OCI-LY1 (cell line): ENCODE measurements at regions not wholly inside any gene's neighbourhood (a gene's known extent, or its start where the extent isn't known, plus 50 kb on each side); places are given as distances from the start of the nearest gene placed in this dataset.

Experiments used
- H2AFZ ChIP-seq: fragments of 200-600 bp; sonication (generic), shearing (Covaris generic); 2 replicates; pipeline ENCODE4 v1.6.0; 2014; ENCODE audit warnings: antibody characterized with exemption, mild to moderate bottlenecking, low read length
- H3F3A ChIP-seq: fragments of 200-600 bp; sonication (generic), shearing (Covaris generic); 2 replicates; pipeline ENCODE4 v1.6.0; 2014; ENCODE audit warnings: mild to moderate bottlenecking, antibody characterized with exemption, low read length, moderate library complexity; ENCODE audit not compliant: insufficient read depth
- H3K27ac ChIP-seq: fragments of 200-600 bp; sonication (generic); 2 replicates; pipeline ENCODE4 v1.5.1; 2014; ENCODE audit warnings: low read length, mixed run types, mild to moderate bottlenecking, low read depth; ENCODE audit not compliant: poor library complexity, severe bottlenecking
- H3K27me3 ChIP-seq: fragments of 200-600 bp; sonication (generic); 2 replicates; pipeline ENCODE4 v1.6.0; 2014; ENCODE audit warnings: antibody characterized with exemption, mild to moderate bottlenecking, low read length, moderate library complexity; ENCODE audit not compliant: insufficient read depth
- H3K36me3 ChIP-seq: fragments of 200-600 bp; sonication (generic); 2 replicates; pipeline ENCODE4 v1.6.1; 2014; ENCODE audit warnings: mild to moderate bottlenecking, antibody characterized with exemption, low read length, moderate library complexity, mixed read lengths; ENCODE audit not compliant: insufficient read depth
- H3K4me1 ChIP-seq: fragments of 200-600 bp; sonication (generic); 2 replicates; pipeline ENCODE4 v1.5.1; 2014; ENCODE audit warnings: mild to moderate bottlenecking, low read length, moderate library complexity; ENCODE audit not compliant: insufficient read depth, severe bottlenecking
- H3K4me2 ChIP-seq: fragments of 200-600 bp; sonication (generic), shearing (Covaris generic); 2 replicates; pipeline ENCODE4 v1.6.1; 2014; ENCODE audit warnings: low read length
- H3K4me3 ChIP-seq: fragments of 200-600 bp; sonication (generic); 2 replicates; pipeline ENCODE4 v1.5.1; 2014; ENCODE audit warnings: low read length, low read depth, mild to moderate bottlenecking, mixed read lengths; ENCODE audit not compliant: poor library complexity, severe bottlenecking
- H3K79me2 ChIP-seq: fragments of 200-600 bp; shearing (Covaris generic); 2 replicates; pipeline ENCODE4 v1.6.1; 2016; ENCODE audit warnings: mixed run types, low read length, mixed read lengths; ENCODE audit not compliant: insufficient read depth
- H3K9ac ChIP-seq: fragments of 200-600 bp; sonication (generic), shearing (Covaris generic); 2 replicates; pipeline ENCODE4 v1.6.1; 2014; ENCODE audit warnings: mild to moderate bottlenecking, low read length, mixed read lengths
- H3K9me2 ChIP-seq: fragments of 200-600 bp; sonication (generic), shearing (Covaris generic); 2 replicates; pipeline ENCODE4 v1.6.1; 2014; ENCODE audit warnings: low read depth, mild to moderate bottlenecking, low read length, mixed read lengths
- H3K9me3 ChIP-seq: fragments of 200-600 bp; shearing (Covaris generic); 2 replicates; pipeline ENCODE4 v1.6.1; 2014; ENCODE audit warnings: low read length, mixed read lengths
- H4K20me1 ChIP-seq: fragments of 200-600 bp; sonication (generic), shearing (Covaris generic); 2 replicates; pipeline ENCODE4 v1.6.0; 2016; ENCODE audit warnings: mild to moderate bottlenecking, low read length; ENCODE audit not compliant: insufficient read depth
- CTCF ChIP-seq: fragments of 200-600 bp; sonication (generic), shearing (Covaris generic); IDR thresholded peaks from 2 replicates; pipeline ENCODE4 v1.5.1; 2017; ENCODE audit warnings: mild to moderate bottlenecking, antibody characterized with exemption, low read length, moderate library complexity, mixed read lengths
- EZH2 ChIP-seq: fragments of 200-600 bp; sonication (generic), shearing (Covaris generic); IDR thresholded peaks from 2 replicates; pipeline ENCODE4 v1.8.0; 2017; ENCODE audit warnings: borderline replicate concordance, mixed run types, mild to moderate bottlenecking, antibody characterized with exemption, low read length, moderate library complexity, mixed read lengths

GRCh38 chr6:91213229-91213901, 626.5 kb upstream of the MAP3K7 start:
- TF ChIP-seq CTCF (no peak), EZH2 (no peak)
- Histone ChIP-seq H3K9ac (no peak overlapping the region), H4K20me1 (no peaks in the 10 kb centered on the region)

GRCh38 chr6:91198588-91199255, 611.9 kb upstream of the MAP3K7 start:
- Histone ChIP-seq H2AFZ (no peak overlapping the region), H3K9me3 (no peaks in the 10 kb centered on the region), H3F3A (no peaks in the 10 kb centered on the region), H3K4me2 (no peak overlapping the region), H3K9me2 (no peaks in the 10 kb centered on the region), H3K27ac (no peak overlapping the region), H3K79me2 (no peaks in the 10 kb centered on the region), H3K9ac (no peak overlapping the region), H4K20me1 (no peaks in the 10 kb centered on the region), H3K36me3 (no peaks in the 10 kb centered on the region), H3K27me3 (no peaks in the 10 kb centered on the region), H3K4me1 (no peaks in the 10 kb centered on the region), H3K4me3 (no peak overlapping the region)
- TF ChIP-seq EZH2, result no peak
- TF ChIP-seq CTCF, result no peak

More at GRCh38 chr6:91213229-91213901, 626.5 kb upstream of the MAP3K7 start:
- Histone ChIP-seq H3K27me3 (no peaks in the 10 kb centered on the region), H3K9me2 (no peaks in the 10 kb centered on the region), H3K36me3 (no peaks in the 10 kb centered on the region), H3K9me3 (no peaks in the 10 kb centered on the region), H3K4me1 (no peaks in the 10 kb centered on the region), H2AFZ (no peak overlapping the region), H3K79me2 (no peaks in the 10 kb centered on the region), H3K4me2 (no peak overlapping the region), H3K27ac (no peak overlapping the region), H3F3A (no peaks in the 10 kb centered on the region), H3K4me3 (no peak overlapping the region)

- no peaks in the 10 kb centered on the region for H3K27me3 ChIP-seq
- no peaks in the 10 kb centered on the region for H3K9me3 ChIP-seq
- no peaks in the 10 kb centered on the region for H3K79me2 ChIP-seq
- H3K27ac ChIP-seq, result no peak overlapping the region
- no peaks in the 10 kb centered on the region for H3F3A ChIP-seq
- no peak overlapping the region for H3K9ac ChIP-seq
- no peaks in the 10 kb centered on the region for H4K20me1 ChIP-seq
- H3K36me3 ChIP-seq, result no peaks in the 10 kb centered on the region
- no peaks in the 10 kb centered on the region for H3K9me2 ChIP-seq
- no peaks in the 10 kb centered on the region for H3K4me1 ChIP-seq
- no peak overlapping the region for H3K4me2 ChIP-seq
- H3K4me3 ChIP-seq, result no peak overlapping the region
- TF ChIP-seq CTCF (no peak), EZH2 (no peak)
- no peak overlapping the region for H2AFZ ChIP-seq
Observed at GRCh38 chr6:91196729-91197128, 609.9 kb upstream of the MAP3K7 start.
